HG02870 (cell line): ENCODE measurements at regions not wholly inside any gene's neighbourhood (a gene's known extent, or its start where the extent isn't known, plus 50 kb on each side); places are given as distances from the start of the nearest gene placed in this dataset.

Experiments used
- ATAC-seq: cut with Tn5 transposase; IDR thresholded peaks from one replicate; pipeline ENCODE4 v1.9.1; 2021; ENCODE audit warnings: mild to moderate bottlenecking, moderate library complexity; ENCODE audit not compliant: unreplicated experiment

GRCh38 chr9:8188723-8189407 lies 389.3 kb upstream of the DMAC1 start:
- ATAC-seq, result no peak

DNA sequence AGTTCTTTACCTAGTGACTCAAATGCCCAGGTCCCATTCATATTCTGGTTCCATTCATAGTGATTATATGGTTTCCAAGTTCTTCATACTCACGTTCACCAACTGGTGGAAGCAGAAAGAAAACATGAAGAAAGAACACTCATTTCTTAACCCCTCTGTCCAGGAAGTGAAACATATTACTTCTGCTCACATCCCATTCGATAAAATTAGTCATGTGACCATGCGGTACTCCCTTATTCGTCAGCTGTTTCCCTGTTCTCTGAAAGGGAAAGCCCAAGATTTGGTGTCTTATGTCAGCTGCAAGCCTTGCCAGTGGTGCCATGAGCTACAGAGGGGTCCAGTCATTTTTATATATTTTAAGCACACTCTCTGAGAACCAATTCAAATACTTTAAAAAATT lies 387.0 kb upstream of the DMAC1 start:
- no peak for ATAC-seq

DNA sequence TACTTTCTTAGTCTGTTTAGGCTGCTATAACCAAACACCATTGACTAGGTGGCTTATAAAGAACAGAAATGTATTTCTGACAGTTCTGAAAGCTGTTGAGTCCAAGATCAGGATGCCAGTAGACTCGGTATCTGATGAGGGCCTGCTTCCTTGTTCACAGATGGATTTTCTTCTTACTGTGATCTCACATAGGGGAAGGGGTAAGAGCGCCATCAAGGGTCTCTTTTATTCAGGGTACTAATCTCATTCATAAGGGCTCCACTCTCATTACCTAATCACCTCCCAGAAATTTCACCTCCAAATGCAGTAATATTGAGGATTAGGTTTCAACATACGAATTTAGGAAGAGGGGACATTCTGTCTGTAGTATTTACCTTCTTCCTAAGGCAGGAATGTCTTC lies 384.0 kb upstream of the DMAC1 start:
- no peak for ATAC-seq

GRCh38 chr9:8179381-8180053 lies 379.9 kb upstream of the DMAC1 start:
- no peak for ATAC-seq

GRCh38 chr9:8172000-8172399 lies 372.4 kb upstream of the DMAC1 start:
- no peak for ATAC-seq

- ATAC-seq, result no peak
Observed at GRCh38 chr9:8168916-8169438, 369.4 kb upstream of the DMAC1 start.

DNA sequence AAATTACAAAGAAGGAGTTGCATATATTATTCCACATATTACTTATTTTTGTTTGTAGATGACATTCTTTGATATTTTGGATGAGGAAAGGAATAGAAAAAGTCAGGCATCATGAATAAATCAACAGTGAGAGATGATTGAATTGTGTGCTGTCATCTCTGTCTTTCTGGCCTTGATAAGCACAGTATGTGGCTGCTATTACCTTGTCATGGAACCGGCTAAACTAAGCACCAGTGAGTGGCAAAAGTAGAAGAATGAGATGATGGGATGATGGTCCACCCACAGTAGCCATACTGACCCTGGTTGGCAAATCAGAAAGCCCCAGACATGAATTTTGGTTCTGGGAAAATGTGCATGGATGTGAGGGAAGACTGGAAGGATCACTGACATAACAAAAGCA lies 361.2 kb upstream of the DMAC1 start:
- ATAC-seq, result no peak

- no peak for ATAC-seq
Observed at GRCh38 chr9:8158574-8158973, 359.0 kb upstream of the DMAC1 start.

DNA sequence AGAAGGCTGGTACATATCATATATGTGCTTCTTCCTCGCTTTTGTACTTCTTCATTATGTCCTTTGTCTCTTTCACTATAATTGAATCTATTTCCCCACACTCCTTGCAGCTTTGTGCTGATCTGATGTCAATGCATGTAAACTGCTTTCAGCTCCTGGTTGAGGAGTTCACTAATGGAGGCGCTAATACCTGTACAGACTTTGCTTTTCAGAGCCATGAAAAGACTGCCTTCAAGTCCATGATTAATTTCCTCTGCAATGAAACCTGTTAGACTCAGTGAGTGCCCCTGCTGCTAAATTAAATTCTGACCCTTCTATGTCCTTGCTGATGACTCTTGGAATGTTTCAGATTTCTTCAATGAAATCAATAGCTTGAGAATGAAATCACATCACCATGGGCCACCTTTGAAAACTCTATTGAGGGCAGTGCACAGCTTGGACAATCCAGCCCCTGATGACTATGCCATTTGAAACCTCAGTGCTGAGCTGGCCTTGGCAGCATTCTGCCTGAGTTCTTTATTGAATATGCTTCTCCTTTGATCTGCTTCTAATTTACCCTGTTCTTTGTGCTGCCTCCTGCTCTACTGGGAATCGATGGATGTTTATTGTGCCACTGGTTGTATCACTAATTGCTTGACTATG lies 358.2 kb upstream of the DMAC1 start:
- ATAC-seq, result no peak

DNA sequence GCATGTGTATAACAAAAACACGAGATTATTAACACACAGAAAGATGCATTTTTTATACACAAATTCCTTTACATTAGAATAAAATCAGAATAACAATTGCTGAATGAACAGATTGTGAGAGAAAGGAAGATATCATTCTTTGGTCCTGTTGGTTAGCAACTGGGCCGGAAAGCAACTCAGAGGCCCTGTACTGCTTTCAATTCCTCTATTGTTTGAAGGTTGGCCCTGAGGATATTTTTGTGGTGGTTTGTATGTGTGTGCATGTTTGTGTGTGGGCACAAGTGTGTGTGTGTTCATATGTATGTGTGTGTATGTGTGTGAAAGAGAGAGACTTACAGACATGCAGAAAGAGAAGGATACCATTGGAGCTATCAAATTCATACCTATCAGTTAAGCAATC lies 356.8 kb upstream of the DMAC1 start:
- ATAC-seq, result no peak

DNA sequence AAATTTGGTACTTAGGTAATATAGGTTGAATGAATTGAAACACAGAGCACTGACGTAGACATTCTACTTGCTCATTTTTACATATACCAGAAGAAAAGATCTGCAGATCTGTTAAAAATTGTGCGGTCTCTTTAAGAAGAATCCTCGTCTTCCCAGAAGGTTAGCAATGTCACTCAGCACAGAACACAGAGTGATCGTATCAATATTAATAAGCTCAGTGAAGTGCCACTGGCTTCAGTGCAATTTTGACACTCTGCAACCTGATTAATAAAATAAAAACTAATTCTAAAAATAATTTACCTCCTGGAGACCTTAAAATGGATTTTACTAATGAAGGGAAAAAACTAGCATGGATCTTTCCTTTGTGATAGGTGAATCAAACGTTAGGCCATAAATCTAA lies 356.1 kb upstream of the DMAC1 start:
- ATAC-seq, result no peak

GRCh38 chr9:8143677-8144076 lies 344.1 kb upstream of the DMAC1 start:
- ATAC-seq, result no peak

- ATAC-seq, result no peak
Observed at GRCh38 chr9:8140557-8140956, 341.0 kb upstream of the DMAC1 start.

DNA sequence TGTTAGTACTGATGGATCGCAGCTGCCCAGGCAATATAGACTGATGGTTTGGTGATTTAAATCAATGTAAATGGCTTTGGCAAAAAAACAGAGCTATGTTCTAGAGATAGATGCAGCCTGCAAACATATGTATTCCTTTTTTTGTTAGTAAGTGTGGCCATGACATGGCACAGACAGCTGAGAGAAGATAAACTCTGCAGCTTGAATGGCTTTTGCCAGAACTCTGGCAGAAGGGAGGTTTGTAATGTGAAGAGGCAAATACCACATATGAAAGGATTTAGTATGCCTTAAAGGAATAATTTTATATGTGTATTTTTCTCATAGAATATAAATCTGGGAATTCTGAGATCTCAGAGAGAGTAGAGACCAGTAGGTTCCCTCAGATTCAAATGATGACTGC lies 340.2 kb upstream of the DMAC1 start:
- no peak for ATAC-seq

DNA sequence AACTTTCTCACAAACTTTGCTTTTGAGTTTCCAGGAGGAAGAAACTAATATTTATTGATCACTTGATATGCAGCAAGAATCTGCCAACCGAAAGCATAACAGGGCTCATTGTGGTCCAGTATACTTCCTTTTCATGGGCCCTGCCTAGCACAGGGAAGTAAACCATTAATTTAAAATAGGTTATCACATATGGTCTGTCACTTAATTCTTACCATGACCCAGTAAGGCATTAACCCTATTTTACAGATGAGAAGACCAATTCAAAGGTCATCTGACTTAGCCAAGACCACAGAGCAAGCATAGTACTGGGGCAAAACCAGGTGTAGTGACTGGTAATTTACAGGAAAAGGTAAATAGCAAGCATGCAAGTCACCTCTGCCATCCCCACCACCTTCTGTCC lies 336.9 kb upstream of the DMAC1 start:
- no peak for ATAC-seq

DNA sequence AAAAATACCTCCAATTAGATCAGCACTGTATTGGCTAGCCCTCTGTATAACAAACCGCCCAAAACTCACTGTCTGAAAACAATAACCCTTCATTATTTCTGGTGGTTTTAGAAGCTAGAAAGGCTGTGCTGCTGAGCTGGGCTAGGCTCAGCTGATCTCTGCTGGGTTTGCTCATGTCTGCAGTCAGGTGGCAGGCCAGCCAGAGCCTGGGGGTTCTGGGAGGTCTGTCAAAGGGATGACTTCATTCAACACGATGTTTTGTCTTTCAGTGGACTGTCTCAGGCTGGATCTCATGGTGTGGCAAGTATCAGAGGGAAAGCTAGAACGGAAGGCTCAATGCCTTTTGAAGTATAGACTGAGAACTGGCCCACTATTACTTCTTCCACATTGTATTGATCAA lies 335.1 kb upstream of the DMAC1 start:
- no peak for ATAC-seq

DNA sequence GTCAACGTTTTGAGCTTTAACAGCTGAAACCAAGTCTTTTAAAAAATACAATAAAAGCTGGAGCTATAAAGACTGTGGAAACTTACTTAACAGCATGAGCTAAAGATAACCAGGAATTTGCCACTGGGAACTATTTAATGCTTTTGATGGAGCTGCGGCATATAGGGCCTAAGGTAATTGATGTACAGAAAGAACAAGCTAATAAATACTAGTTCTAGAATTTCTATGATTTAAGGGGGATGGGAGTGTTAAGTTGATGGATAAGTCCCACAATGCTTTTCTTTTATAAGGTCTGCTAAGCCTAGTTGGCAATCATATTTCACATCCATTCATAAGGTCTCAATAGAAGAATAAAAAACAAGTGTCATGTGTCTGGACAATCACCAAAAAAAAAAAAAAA lies 334.0 kb upstream of the DMAC1 start:
- no peak for ATAC-seq

DNA sequence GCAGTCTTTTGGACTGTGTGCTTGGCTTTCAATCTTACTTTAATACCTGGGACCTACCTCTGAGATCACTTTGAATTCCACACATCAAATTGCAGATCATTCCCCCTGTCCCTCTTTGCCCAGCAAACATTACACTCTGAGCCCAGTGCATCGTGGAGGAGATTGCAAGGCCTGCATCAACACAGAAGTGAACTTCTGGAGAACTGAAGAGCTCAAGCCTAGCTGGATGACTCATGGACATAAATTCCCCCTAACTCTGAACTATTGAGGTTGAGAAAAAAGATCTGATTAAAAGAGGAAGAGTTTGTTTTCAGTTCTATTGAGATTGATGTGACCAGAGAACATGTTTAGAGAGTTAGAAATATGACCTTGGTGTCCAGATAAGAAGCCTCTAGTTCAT lies 316.0 kb upstream of the DMAC1 start:
- ATAC-seq, result no peak

DNA sequence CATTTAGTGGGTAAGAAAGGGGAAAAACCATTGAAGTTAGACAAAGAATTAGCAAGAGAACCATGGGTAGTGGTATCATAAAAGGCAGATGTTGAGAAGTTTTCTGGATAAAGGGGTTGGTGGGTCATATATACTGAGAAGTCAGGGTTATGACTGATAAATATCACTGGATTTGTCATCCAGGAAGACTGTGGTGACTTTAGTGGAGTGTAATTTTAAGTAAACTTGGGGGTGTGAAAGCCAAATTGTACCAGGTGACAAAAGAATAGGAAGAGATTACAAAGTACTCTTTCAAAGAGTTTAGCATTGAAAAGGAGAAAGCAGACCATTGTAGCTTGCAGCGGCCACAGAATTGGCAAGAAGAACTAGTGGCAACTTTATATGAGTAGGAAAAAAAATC lies 315.2 kb upstream of the DMAC1 start:
- no peak for ATAC-seq

DNA sequence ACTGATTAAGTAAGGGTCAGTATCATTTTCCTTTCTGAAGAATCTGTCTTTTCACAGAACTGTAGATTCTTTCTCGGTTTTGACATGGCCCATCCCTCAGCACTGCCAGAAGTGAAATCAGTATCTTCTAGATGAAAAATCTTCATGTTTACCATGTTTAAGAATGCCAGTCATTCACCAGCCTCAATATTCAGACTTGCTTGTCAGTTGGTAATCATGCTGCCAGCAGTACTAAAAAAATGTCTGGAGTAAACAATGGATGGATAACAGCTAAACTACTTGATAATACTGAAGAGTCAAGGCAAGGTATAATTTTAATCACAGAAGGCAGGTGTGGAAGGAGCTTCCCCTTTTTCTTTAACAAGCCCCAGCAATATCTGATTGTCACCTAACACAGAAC lies 306.8 kb upstream of the DMAC1 start:
- ATAC-seq, result no peak

GRCh38 chr9:8101607-8102006 lies 302.0 kb upstream of the DMAC1 start:
- no peak for ATAC-seq

DNA sequence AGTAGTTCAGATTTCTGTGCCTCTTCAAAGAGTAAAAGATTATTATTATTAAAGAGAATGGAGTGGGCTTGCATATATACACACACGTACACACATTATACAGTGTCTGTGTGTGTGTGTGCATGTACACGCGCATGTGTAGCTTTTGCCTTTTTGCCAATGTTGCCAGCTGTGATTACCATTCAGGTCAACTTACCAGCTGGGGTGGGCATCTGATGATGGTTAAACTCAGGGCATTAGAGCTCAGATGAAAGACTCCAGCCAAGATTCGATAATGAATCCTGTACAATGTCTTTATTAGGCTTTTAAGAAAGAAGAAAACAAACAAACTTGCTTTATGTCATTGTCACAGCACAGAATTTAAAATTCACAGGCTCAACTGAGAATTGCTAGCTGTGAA lies 296.5 kb upstream of the DMAC1 start:
- ATAC-seq, result no peak
